Panc1 (cell line): ENCODE measurements at regions not wholly inside any gene's neighbourhood (a gene's known extent, or its start where the extent isn't known, plus 50 kb on each side); places are given as distances from the start of the nearest gene placed in this dataset.

Experiments
- ATAC-seq: fragments of 200-7000 bp; cut with Tn5 transposase; 2 replicates; pipeline ENCODE4 v1.9.1; 2020; ENCODE audit warnings: mild to moderate bottlenecking, moderate library complexity
- BruUV-seq: library from RNA; stranded (reverse); fragments of 400-500 nt; replicated peaks from 2 replicates; lab custom pipeline; 2021; lab: Mats Ljungman, UMichigan
- CTCF ChIA-PET: fragments of 300-600 bp; sonication (Branson Sonifier 250); formaldehyde crosslinking; loops from one replicate; lab custom pipeline; 2022; ENCODE audit warnings: antibody characterized with exemption; lab: Charles Lee
- POLR2A ChIA-PET: fragments of 300-600 bp; sonication (Branson Sonifier 250); formaldehyde crosslinking; loops from one replicate; lab custom pipeline; 2022; ENCODE audit warnings: antibody characterized with exemption; lab: Charles Lee
- DNase-seq: peaks from one replicate; pipeline ENCODE4 v3.0.0-alpha.2; 2010; ENCODE audit warnings: low read depth, low spot score
- H3K27ac ChIP-seq: 2 replicates; pipeline ENCODE4 v1.5.1; 2011; ENCODE audit warnings: mild to moderate bottlenecking, low read length, inconsistent platforms
- H3K27me3 ChIP-seq: fragments of 200-500 bp; sonication (Bioruptor generic); 2 replicates; pipeline ENCODE4 v1.6.0; 2014; ENCODE audit warnings: low read length, inconsistent platforms; ENCODE audit not compliant: control insufficient read depth, insufficient read depth
- H3K36me3 ChIP-seq: fragments of 200-500 bp; sonication (Bioruptor generic); 2 replicates; pipeline ENCODE4 v1.5.1; 2014; ENCODE audit warnings: inconsistent platforms, mild to moderate bottlenecking, low read length, moderate library complexity; ENCODE audit not compliant: control insufficient read depth, insufficient read depth
- H3K4me1 ChIP-seq: 2 replicates; pipeline ENCODE4 v1.5.1; 2011; ENCODE audit warnings: inconsistent platforms, mild to moderate bottlenecking, low read length, moderate library complexity; ENCODE audit not compliant: control insufficient read depth, insufficient read depth
- H3K4me3 ChIP-seq, 2 experiments: 2 replicates each; pipeline ENCODE4 v1.5.1; 2011 to 2012; ENCODE audit warnings: low read depth in 2 of 2, low read length in 2 of 2, mild to moderate bottlenecking in 2 of 2, inconsistent platforms in 1 of 2, moderate library complexity in 1 of 2
- H3K9me3 ChIP-seq: fragments of 200-500 bp; sonication (Bioruptor generic); 2 replicates; pipeline ENCODE4 v1.5.1; 2014; ENCODE audit warnings: low read depth, mild to moderate bottlenecking, inconsistent platforms, low read length, moderate library complexity; ENCODE audit not compliant: control insufficient read depth, insufficient read depth
- POLR2AphosphoS5 ChIP-seq: IDR thresholded peaks from 2 replicates; pipeline ENCODE4 v1.6.1; 2012; ENCODE audit warnings: mild to moderate bottlenecking, low read depth, low read length, moderate library complexity
- REST ChIP-seq, 2 experiments: IDR thresholded peaks; 2 replicates each; pipeline ENCODE4 v1.6.1; 2011 to 2012; ENCODE audit warnings: low read depth in 2 of 2, control low read depth in 1 of 2, low read length in 1 of 2, mild to moderate bottlenecking in 1 of 2, moderate library complexity in 1 of 2; ENCODE audit not compliant: insufficient read depth in 1 of 2
- SIN3A ChIP-seq: IDR thresholded peaks from 2 replicates; pipeline ENCODE4 v1.6.1; 2012; ENCODE audit warnings: low read depth, mild to moderate bottlenecking, low read length, moderate library complexity, borderline replicate concordance; ENCODE audit not compliant: insufficient read depth
- TCF7L2 ChIP-seq: IDR thresholded peaks from 2 replicates; pipeline ENCODE4 v1.6.1; 2011; ENCODE audit warnings: mild to moderate bottlenecking, low read depth, low read length, inconsistent platforms
- in situ Hi-C: cut with HindIII; loops from 2 replicates; pipeline ENCODE4 v1.10.0; 2016; ENCODE audit warnings: low sequenced_read_pairs, low pct_unique_long_range_greater_than_20kb
- intact Hi-C: fragments of 100-400 bp; cut with micrococcal nuclease; formaldehyde crosslinking; loops from one replicate; pipeline ENCODE4 v1.10.0; 2022; ENCODE audit not compliant: unreplicated experiment
- TF ChIP-seq, protein P1 (sequence below): fragments of 450-650 bp; IDR thresholded peaks from 2 replicates; pipeline ENCODE4 v1.5.1; 2017; ENCODE audit warnings: mild to moderate bottlenecking

DNA sequence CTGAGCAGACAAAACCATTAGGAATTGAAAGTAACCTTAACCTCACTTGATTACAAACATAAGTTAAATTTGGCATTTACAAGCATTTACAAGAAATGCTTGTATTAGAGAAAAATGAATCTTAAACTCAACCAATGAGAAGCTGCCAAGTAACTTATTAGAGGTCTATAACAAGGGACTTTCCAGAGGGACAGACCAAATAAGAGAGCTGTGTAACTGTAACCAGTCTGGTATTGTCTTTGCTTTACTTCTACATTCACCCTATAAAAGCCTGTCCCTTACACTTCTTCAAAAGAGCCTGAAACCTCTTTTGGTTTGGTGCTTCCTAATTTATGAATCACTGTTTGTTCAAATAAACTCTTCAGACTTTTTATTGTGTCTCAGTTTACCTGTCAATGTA is 450.0 kb upstream of the FAR2 start:
- TF ChIP-seq SIN3A (no peak), POLR2AphosphoS5 (no peak), TCF7L2 (no peak), REST (IDR thresholded peaks at IDR 0.05; ENCODE audit: insufficient read depth in 1 of 2, low read depth in 2 of 2, low read length in 1 of 2) (no peak)
- TF ChIP-seq, protein P1, sequence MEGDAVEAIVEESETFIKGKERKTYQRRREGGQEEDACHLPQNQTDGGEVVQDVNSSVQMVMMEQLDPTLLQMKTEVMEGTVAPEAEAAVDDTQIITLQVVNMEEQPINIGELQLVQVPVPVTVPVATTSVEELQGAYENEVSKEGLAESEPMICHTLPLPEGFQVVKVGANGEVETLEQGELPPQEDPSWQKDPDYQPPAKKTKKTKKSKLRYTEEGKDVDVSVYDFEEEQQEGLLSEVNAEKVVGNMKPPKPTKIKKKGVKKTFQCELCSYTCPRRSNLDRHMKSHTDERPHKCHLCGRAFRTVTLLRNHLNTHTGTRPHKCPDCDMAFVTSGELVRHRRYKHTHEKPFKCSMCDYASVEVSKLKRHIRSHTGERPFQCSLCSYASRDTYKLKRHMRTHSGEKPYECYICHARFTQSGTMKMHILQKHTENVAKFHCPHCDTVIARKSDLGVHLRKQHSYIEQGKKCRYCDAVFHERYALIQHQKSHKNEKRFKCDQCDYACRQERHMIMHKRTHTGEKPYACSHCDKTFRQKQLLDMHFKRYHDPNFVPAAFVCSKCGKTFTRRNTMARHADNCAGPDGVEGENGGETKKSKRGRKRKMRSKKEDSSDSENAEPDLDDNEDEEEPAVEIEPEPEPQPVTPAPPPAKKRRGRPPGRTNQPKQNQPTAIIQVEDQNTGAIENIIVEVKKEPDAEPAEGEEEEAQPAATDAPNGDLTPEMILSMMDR = no peak
- POLR2A ChIA-PET = no interaction called here
- in situ Hi-C loops = no loop called here
- no peaks in the 10 kb centered on the region for H3K36me3 ChIP-seq
- H3K27ac ChIP-seq = no peak overlapping the region
- H3K4me3 ChIP-seq = no peak overlapping the region
- CTCF ChIA-PET = no interaction called here
- BruUV-seq = no TSS peak
- H3K4me1 ChIP-seq = no peaks in the 10 kb centered on the region
- DNase-seq = no peak
- 0 out of 2 replicates have a peak, but pooled peaks cover 4% of the 10 kb centered on the region for H3K9me3 ChIP-seq
- no peak for ATAC-seq
- no peaks in the 10 kb centered on the region; the same call in 1 of the 2 replicates for H3K27me3 ChIP-seq
- intact Hi-C loops = no loop called here

- H3K36me3 ChIP-seq = no peaks in the 10 kb centered on the region
- ChIA-PET CTCF (no interaction called here), POLR2A (no interaction called here)
- ATAC-seq = no peak
- TF ChIP-seq POLR2AphosphoS5 (no peak), REST (IDR thresholded peaks at IDR 0.05; ENCODE audit: insufficient read depth in 1 of 2, low read depth in 2 of 2, low read length in 1 of 2) (no peak), SIN3A (no peak), TCF7L2 (no peak)
- TF ChIP-seq, protein P1 = no peak
- 0 out of 2 replicates have a peak, but pooled peaks cover 4% of the 10 kb centered on the region for H3K9me3 ChIP-seq
- DNase-seq = no peak
- in situ Hi-C loops (no loop called here), intact Hi-C loops (no loop called here)
- H3K4me1 ChIP-seq = no peaks in the 10 kb centered on the region
- no peaks in the 10 kb centered on the region; the same call in 1 of the 2 replicates for H3K27me3 ChIP-seq
- no peak overlapping the region for H3K4me3 ChIP-seq
- H3K27ac ChIP-seq = no peak overlapping the region
- BruUV-seq = no TSS peak
These were observed 448.9 kb upstream of the FAR2 start for GRCh38 chr12:28700161-28700560.
